Neural cell (in vitro differentiated cells): ENCODE measurements at regions not wholly inside any gene's neighbourhood (a gene's known extent, or its start where the extent isn't known, plus 50 kb on each side); places are given as distances from the start of the nearest gene placed in this dataset.

Experiments used
- CTCF ChIP-seq: fragments of 450-650 bp; IDR thresholded peaks from 2 replicates; pipeline ENCODE4 v1.5.1; 2014; ENCODE audit warnings: antibody characterized with exemption, mild to moderate bottlenecking, moderate library complexity; ENCODE audit not compliant: poor library complexity, severe bottlenecking
- EP300 ChIP-seq: fragments of 450-650 bp; conservative IDR thresholded peaks from 2 replicates; pipeline ENCODE4 v1.6.1; 2014; ENCODE audit warnings: antibody characterized with exemption, mild to moderate bottlenecking, moderate library complexity; ENCODE audit not compliant: poor library complexity, severe bottlenecking
- EZH2 ChIP-seq: fragments of 200-600, 300-800 bp; shearing (Covaris generic), sonication (generic); IDR thresholded peaks from 2 replicates; pipeline ENCODE4 v1.6.1; 2014; ENCODE audit warnings: antibody characterized with exemption, low read length, borderline replicate concordance, mild to moderate bottlenecking; ENCODE audit not compliant: insufficient read depth, poor library complexity, severe bottlenecking
- POLR2AphosphoS5 ChIP-seq: IDR thresholded peaks from 2 replicates; pipeline ENCODE4 v1.6.1; 2012
- RAD21 ChIP-seq: fragments of 450-650 bp; conservative IDR thresholded peaks from 2 replicates; pipeline ENCODE4 v1.6.1; 2014; ENCODE audit warnings: antibody characterized with exemption, mild to moderate bottlenecking, moderate library complexity
- SMC3 ChIP-seq: fragments of 450-650 bp; conservative IDR thresholded peaks from 2 replicates; pipeline ENCODE4 v1.6.1; 2014; ENCODE audit warnings: antibody characterized with exemption, mild to moderate bottlenecking, moderate library complexity; ENCODE audit not compliant: poor library complexity
- TF ChIP-seq, protein P1 (sequence below): IDR thresholded peaks from 2 replicates; pipeline ENCODE4 v1.6.1; 2012; ENCODE audit warnings: borderline replicate concordance

GRCh38 chr13:105219651-105220050, 1315.8 kb downstream of the EFNB2 start:
- no peak for TF ChIP-seq EP300
- no peak for TF ChIP-seq CTCF
- no peak for TF ChIP-seq RAD21
- no peak for TF ChIP-seq POLR2AphosphoS5
- TF ChIP-seq, protein P1, sequence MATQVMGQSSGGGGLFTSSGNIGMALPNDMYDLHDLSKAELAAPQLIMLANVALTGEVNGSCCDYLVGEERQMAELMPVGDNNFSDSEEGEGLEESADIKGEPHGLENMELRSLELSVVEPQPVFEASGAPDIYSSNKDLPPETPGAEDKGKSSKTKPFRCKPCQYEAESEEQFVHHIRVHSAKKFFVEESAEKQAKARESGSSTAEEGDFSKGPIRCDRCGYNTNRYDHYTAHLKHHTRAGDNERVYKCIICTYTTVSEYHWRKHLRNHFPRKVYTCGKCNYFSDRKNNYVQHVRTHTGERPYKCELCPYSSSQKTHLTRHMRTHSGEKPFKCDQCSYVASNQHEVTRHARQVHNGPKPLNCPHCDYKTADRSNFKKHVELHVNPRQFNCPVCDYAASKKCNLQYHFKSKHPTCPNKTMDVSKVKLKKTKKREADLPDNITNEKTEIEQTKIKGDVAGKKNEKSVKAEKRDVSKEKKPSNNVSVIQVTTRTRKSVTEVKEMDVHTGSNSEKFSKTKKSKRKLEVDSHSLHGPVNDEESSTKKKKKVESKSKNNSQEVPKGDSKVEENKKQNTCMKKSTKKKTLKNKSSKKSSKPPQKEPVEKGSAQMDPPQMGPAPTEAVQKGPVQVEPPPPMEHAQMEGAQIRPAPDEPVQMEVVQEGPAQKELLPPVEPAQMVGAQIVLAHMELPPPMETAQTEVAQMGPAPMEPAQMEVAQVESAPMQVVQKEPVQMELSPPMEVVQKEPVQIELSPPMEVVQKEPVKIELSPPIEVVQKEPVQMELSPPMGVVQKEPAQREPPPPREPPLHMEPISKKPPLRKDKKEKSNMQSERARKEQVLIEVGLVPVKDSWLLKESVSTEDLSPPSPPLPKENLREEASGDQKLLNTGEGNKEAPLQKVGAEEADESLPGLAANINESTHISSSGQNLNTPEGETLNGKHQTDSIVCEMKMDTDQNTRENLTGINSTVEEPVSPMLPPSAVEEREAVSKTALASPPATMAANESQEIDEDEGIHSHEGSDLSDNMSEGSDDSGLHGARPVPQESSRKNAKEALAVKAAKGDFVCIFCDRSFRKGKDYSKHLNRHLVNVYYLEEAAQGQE = no peak
- no peak for TF ChIP-seq SMC3
- TF ChIP-seq EZH2 = no peak
